ENCODE measurements at regions not wholly inside any gene's neighbourhood (a gene's known extent, or its start where the extent isn't known, plus 50 kb on each side); places are given as distances from the start of the nearest gene placed in this dataset.

DNA sequence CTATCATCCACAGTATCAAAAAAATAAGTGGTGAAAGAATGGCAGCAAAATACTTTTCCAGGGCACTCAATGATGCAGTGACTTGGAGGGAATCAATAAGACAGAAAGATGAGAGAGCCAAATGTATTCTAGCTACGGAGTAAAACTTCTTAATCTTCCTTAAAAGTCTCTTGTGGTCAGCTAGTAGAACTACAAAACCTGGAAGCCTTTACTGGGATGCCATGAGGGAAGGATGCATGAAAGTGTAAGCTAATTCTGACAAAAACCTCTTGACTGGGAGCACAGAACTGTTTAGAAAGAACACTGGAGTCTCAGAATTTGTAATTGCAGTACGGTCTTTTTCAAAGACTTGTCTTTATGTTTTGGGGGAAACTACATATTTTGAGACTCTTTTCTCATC is 432.8 kb upstream of the PTPRD start:
- ATAC-seq: no peak
- H3K4me3 ChIP-seq: no peak overlapping the region
- 2% methylated on average over 2 of the region's 2 CpGs for WGBS (ENCODE audit: missing lambda C conversion rate)
- no peak for DNase-seq (ENCODE audit: low read depth in 1 of 2, low spot score in 1 of 2)
- H3K4me2 ChIP-seq: no peak overlapping the region
- ChIA-PET POLR2A (no interaction called here), CTCF (no interaction called here)
- TF ChIP-seq KDM1A (IDR thresholded peaks at IDR 0.05; ENCODE audit: low read depth): no peak
- TF ChIP-seq HOXB13 (CRISPR knock-in tag; IDR thresholded peaks at IDR 0.05; ENCODE audit: low read depth): no peak
- no peak for TF ChIP-seq EHF (CRISPR knock-in tag; IDR thresholded peaks at IDR 0.05)
- no peak for TF ChIP-seq POLR2AphosphoS2 (conservative IDR thresholded peaks at IDR 0.05; ENCODE audit: low read length)
- TF ChIP-seq EHMT2 (IDR thresholded peaks at IDR 0.05; ENCODE audit: low read depth): no peak
- no peaks in the 10 kb centered on the region for H3K4me1 ChIP-seq
- FAIRE-seq: no peak
- H3K9me3 ChIP-seq: no peaks in the 10 kb centered on the region
- H3K27ac ChIP-seq: no peak overlapping the region

DNA sequence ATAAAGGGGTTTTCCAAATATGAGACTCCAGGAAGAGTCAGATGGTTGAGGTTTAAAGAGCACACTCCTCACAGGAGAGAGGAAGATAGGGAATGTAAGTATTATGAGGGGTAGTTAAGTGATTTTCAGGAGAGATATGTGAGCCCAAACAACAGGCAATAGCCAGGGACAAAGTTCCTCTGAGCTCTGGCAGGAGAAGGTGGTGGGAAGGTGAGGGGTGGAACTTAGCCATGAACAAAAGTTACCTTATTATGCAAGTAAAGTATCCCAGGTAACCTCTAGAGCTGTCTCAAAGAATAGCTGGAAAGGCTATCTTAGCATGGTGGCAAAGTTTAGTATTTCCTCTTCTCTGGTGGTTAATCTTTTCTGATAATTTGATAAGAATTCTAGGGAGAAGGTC is 450.5 kb upstream of the PTPRD start:
- no peak overlapping the region for H3K4me3 ChIP-seq

DNA sequence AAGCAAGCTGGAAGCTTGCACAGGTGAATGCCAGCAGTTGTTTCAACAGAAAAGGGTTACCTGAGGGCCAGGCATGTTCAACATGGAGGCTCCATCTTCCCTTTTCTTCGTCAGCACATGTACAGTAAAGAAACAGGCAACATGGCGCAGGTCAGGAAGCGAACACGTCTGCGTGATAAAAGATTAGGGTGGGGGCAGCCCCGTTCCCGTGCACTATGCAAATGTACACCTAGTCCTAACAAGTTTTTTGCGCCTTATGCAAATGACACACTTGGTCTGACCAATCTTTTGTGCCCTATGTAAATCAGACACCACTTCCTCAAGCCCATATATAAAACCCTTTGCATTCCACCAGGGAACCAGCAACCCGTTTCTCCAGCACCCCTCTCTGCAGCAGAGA is 452.1 kb upstream of the PTPRD start:
- CTCF ChIA-PET: no interaction called here
- H3K4me2 ChIP-seq: no peak overlapping the region
- POLR2A ChIA-PET: no interaction called here
- H3K27ac ChIP-seq: no peak overlapping the region
- no peaks in the 10 kb centered on the region for H3K4me1 ChIP-seq
- ATAC-seq (no peak; a peak in 2 of 6 replicates), DNase-seq (ENCODE audit: low read depth in 1 of 2, low spot score in 1 of 2) (peak in 1 of 2 experiments; percentile 29), FAIRE-seq (no peak)
- no peaks in the 10 kb centered on the region for H3K9me3 ChIP-seq
- TF ChIP-seq NFE2L2 (conservative IDR thresholded peaks at IDR 0.05; ENCODE audit: low read length) (no peak), HOXA7 (CRISPR knock-in tag; IDR thresholded peaks at IDR 0.05) (no peak), CEBPB (IDR thresholded peaks at IDR 0.05) (no peak), HEYL (CRISPR knock-in tag; IDR thresholded peaks at IDR 0.05) (no peak), EHMT2 (IDR thresholded peaks at IDR 0.05; ENCODE audit: low read depth) (no peak), PHF8 (IDR thresholded peaks at IDR 0.05; ENCODE audit: borderline replicate concordance, low read depth) (no peak), SMC3 (IDR thresholded peaks at IDR 0.05) (no peak), MAZ (IDR thresholded peaks at IDR 0.05; ENCODE audit: borderline replicate concordance, low read depth, low read length) (no peak), EP300 (IDR thresholded peaks at IDR 0.05) (no peak), RFX5 (IDR thresholded peaks at IDR 0.05) (no peak)
- TF ChIP-seq, protein P1, sequence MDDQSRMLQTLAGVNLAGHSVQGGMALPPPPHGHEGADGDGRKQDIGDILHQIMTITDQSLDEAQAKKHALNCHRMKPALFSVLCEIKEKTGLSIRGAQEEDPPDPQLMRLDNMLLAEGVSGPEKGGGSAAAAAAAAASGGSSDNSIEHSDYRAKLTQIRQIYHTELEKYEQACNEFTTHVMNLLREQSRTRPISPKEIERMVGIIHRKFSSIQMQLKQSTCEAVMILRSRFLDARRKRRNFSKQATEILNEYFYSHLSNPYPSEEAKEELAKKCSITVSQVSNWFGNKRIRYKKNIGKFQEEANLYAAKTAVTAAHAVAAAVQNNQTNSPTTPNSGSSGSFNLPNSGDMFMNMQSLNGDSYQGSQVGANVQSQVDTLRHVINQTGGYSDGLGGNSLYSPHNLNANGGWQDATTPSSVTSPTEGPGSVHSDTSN (IDR thresholded peaks at IDR 0.05): no peak
- WGBS (ENCODE audit: missing lambda C conversion rate): 6% methylated on average over 9 of the region's 9 CpGs
- no peak overlapping the region for H3K4me3 ChIP-seq

More for the DNA sequence above, 450.5 kb upstream of the PTPRD start:
- FAIRE-seq (no peak), ATAC-seq (no peak), DNase-seq (ENCODE audit: low read depth in 1 of 2, low spot score in 1 of 2) (no peak)
- no peaks in the 10 kb centered on the region for H3K4me1 ChIP-seq
- CTCF ChIA-PET: no interaction called here
- TF ChIP-seq NR3C1 (IDR thresholded peaks at IDR 0.05) (no peak), POLR2A (IDR thresholded peaks at IDR 0.05; ENCODE audit: low read length) (no peak), ZNF302 (CRISPR knock-in tag; IDR thresholded peaks at IDR 0.05) (no peak), NPAS2 (CRISPR knock-in tag; IDR thresholded peaks at IDR 0.05; ENCODE audit: borderline replicate concordance) (no peak), HEYL (CRISPR knock-in tag; IDR thresholded peaks at IDR 0.05) (no peak), POLR2AphosphoS2 (conservative IDR thresholded peaks at IDR 0.05; ENCODE audit: low read length) (no peak), FOSB (CRISPR knock-in tag; IDR thresholded peaks at IDR 0.05) (no peak), MAFK (IDR thresholded peaks at IDR 0.05; ENCODE audit: partially characterized antibody) (no peak), HOXB13 (CRISPR knock-in tag; IDR thresholded peaks at IDR 0.05; ENCODE audit: low read depth) (no peak), TP53 (CRISPR knock-in tag; IDR thresholded peaks at IDR 0.05) (no peak)
- TF ChIP-seq, protein P2, sequence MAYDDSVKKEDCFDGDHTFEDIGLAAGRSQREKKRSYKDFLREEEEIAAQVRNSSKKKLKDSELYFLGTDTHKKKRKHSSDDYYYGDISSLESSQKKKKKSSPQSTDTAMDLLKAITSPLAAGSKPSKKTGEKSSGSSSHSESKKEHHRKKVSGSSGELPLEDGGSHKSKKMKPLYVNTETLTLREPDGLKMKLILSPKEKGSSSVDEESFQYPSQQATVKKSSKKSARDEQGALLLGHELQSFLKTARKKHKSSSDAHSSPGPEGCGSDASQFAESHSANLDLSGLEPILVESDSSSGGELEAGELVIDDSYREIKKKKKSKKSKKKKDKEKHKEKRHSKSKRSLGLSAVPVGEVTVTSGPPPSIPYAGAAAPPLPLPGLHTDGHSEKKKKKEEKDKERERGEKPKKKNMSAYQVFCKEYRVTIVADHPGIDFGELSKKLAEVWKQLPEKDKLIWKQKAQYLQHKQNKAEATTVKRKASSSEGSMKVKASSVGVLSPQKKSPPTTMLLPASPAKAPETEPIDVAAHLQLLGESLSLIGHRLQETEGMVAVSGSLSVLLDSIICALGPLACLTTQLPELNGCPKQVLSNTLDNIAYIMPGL (CRISPR knock-in tag; IDR thresholded peaks at IDR 0.05; ENCODE audit: borderline replicate concordance): no peak
- TF ChIP-seq, protein P3, sequence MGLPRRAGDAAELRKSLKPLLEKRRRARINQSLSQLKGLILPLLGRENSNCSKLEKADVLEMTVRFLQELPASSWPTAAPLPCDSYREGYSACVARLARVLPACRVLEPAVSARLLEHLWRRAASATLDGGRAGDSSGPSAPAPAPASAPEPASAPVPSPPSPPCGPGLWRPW (IDR thresholded peaks at IDR 0.05): no peak
- TF ChIP-seq, protein P4, sequence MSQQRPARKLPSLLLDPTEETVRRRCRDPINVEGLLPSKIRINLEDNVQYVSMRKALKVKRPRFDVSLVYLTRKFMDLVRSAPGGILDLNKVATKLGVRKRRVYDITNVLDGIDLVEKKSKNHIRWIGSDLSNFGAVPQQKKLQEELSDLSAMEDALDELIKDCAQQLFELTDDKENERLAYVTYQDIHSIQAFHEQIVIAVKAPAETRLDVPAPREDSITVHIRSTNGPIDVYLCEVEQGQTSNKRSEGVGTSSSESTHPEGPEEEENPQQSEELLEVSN (IDR thresholded peaks at IDR 0.05; ENCODE audit: borderline replicate concordance, low read depth): no peak
- H3K4me2 ChIP-seq: no peak overlapping the region
- H3K9me3 ChIP-seq: no peaks in the 10 kb centered on the region
- H3K27ac ChIP-seq: no peak overlapping the region
- POLR2A ChIA-PET: no interaction called here

All from A549 (cell line).